CD4-positive, alpha-beta T cell treated with Interleukin-15 for 4 hours (primary cell): ENCODE measurements at regions not wholly inside any gene's neighbourhood (a gene's known extent, or its start where the extent isn't known, plus 50 kb on each side); places are given as distances from the start of the nearest gene placed in this dataset.
"Not testable (repeated sequence)": the region's sequence is repeated elsewhere in the genome, so short reads cannot be mapped to it uniquely, and the experiment has no call there.

Experiments
- DNase-seq: peaks from one replicate; pipeline ENCODE4 v3.0.0-alpha.2; 2020; ENCODE audit warnings: low spot score

- DNase-seq: no peak
Observed at GRCh38 chr2:239550357-239550756, 149.5 kb upstream of the HDAC4 start.

GRCh38 chr2:239549711-239550255, 149.0 kb upstream of the HDAC4 start:
- DNase-seq: no peak

DNA sequence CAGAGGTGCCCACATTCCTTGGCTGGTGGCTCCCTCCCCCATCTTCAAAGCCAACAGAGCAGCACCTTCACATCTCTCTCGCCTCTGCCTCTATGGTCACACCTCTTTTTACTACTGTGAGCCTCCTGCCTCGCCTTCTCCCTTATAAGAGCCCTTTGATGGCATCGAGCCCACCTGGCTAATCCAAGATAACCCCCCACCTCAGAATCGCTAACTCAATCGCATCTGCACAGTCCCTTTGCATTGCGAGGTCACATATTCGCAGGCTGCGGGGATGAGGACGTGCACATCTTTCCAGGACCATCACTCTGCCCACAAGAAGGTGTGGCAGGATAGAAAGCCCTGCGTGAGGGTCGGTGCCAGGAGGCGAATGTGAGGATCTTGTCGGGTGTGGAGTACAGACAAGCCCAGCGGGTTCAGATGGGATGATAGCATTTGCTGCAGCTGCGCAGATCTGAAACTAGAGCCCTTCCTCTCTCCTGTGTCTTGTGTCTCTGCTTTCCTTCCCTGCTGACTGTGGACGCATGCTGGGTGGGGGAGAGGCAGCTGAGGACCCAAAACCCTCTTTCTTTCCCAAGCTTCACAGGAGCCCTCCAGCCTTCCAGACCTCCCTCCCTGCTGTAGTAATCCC, 148.3 kb upstream of the HDAC4 start:
- DNase-seq: no peak

DNA sequence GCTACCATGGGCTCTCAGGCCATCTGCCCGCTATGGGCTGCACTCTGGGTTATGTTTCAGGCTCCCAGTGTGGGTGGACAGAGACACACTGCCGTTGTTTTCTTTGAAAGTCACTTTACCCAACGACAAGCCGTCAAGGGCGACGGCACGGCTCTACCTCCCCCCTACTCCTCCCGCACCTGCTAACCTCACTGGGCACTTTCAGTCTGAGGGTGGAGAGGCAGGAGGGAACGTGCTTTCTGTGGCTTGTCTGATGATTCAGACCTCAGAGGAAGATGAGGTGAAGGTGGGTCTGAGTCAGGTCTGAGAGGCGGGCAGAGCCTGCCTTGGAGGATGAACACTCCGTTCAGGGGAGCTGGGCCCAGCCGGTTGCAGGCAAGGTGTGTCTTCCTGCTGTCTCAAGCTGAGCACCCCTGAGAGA, 147.6 kb upstream of the HDAC4 start:
- DNase-seq: peak; percentile 54

DNA sequence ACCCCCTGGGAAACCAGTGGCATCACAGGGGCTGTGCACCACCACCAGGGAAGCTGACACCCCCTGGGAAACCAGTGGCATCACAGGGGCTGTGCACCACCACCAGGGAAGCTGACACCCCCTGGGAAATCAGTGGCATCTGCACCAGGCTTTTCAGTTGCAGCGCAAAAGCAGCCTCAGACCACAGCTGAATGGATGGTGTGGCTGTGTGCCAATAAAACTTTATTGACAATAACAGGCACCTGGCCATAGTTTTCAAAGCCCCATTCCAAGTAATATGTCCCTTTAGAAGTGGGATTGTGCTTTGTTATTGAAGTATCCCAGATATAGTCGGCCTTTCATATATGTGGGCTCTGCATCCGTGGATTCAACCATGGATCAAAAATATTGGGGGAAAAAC, 146.3 kb upstream of the HDAC4 start:
- not testable (repeated sequence) for DNase-seq

DNA sequence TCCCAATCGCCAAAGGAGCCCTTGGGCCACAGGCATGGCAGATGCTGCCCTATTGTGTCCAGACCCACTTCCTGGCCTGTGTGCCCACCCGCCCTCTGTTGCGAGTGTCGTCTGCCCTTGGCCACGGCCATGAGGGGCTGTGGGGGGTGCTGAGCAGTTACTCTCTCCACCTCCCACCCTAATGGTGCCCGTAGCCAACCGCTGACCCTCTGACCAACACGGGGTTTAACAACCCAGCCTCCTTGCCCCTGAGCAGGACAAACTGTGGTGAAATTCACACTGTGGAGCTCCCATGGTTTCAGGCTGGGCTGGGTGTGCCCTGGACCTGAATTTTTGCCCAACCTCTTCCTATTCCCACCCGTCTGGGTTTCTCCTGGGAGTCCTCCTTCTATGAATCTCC, 145.7 kb upstream of the HDAC4 start:
- DNase-seq: no peak

DNA sequence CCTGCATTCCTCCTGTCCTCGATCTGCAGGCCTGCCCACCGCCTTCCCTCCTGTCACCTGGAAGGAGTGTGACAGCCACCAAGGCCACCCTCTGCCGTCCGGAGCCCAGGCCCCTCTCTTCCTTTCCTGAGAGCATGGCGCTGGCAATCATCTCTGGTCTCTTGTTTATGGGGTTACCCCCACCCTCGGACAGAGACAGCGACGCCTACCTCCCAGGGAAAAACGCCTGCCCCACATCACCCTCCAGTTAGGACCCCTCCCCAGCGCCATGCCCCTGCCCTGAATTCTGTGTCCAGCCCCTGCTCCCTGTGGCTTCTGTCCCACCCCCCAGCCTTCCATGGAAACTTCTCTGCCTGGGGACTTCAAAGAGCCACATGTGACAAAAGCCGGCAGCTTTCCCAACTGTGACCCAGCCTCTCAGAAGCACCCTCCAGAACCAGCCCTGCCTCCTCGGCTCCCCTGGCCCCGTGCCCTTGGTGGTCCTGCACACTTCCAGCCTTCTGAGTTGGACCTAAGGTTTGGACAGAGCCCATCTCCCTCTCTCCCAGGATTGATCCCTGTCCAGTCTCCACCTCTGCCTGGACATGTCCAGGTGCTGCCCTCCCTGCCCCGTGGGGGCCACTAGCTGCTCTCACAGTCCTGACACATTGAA, 145.0 kb upstream of the HDAC4 start:
- DNase-seq: no peak

- DNase-seq: peak; percentile 31
Observed at GRCh38 chr2:239544918-239545465, 144.2 kb upstream of the HDAC4 start.

GRCh38 chr2:239544143-239544917, 143.5 kb upstream of the HDAC4 start:
- no peak for DNase-seq

GRCh38 chr2:239543702-239544101, 142.9 kb upstream of the HDAC4 start:
- DNase-seq: no peak

DNA sequence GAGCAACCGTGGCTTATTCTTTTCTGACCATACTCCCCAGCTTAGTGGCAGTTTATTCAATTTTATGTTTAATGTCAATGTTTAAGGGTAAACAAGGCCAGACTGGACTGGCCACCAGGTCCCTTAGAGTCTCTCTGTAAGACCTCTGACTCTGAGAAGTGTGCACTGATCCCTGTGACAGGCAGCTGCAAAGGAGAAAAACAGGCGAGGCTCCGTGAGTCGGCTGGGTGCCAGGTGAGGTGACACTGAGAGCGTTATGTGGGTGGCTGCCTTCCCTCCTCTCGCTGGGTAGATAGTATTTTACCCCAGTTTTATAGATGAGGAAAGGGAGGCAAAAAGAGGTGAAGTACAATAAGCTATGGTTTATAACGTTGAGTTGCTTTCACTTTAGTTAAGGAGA, 139.4 kb upstream of the HDAC4 start:
- no peak for DNase-seq

- DNase-seq: no peak
Observed at GRCh38 chr2:239539776-239540100, 138.9 kb upstream of the HDAC4 start.

- no peak for DNase-seq
Observed at GRCh38 chr2:239539083-239539775, 138.4 kb upstream of the HDAC4 start.

DNA sequence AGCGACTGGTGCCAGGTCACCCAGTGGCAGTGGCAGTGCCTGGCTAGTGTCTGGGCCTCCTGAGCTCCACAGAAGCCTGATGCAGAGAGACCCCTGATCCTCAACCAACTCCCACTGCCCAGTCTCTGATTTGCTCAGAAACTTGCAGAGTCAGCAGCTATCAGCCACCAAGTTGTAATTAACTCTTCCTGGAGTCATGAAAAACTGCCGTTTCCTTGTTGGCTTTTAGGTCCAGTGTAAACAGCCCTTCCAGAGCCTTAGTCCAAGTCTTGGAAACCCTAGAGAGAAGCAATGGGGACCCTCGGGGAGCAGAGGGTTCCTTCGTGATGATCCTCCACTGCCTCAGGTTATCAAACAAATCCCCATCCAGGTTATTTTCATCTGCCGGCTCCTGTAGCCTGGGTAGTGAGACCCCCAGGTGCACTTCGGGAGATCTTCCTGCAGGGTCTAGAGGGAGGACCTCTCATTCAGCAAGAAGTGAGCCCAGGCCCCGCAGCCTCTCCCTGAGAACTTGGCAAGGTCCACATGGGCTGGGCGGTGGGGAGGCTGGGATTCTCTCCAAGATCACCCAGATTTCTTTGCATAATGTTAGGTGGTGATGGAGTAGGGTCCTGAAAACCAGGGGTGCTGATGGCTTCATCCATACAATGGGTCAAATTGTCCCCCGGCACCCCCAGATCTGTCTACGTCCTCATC, 137.7 kb upstream of the HDAC4 start:
- DNase-seq: no peak

DNA sequence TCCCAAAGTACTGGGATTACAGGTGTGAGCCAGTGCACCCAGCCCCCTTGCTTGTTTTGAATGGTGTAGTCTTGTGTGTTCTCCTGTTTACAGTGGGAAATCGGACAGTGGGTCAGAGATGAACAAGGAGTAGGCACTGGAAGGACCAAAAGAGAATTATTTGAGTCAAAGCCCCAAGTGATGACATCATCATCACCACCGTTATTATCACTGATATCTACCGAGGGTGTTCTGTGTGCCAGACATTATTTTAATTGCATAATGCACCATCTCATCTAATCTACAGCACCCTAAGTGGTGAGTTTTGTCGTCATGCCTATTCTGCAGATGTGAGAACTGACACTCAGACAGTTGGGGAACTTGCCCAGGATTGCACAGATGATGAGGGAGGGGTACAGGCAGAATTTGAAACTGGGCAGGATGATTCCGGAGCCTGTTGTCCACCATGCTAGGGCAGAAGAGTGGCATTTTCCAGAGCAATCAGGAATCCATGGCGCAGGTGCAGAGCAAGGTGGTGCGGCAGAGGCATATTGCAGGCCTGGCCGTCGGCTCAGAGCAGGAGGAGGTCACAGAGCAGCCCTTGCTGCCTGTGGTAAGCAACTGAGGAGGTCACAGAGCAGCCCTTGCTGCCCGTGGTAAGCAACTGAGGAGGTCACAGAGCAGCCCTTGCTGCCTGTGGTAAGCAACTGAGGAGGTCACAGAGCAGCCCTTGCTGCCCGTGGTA, 137.0 kb upstream of the HDAC4 start:
- no peak for DNase-seq

- DNase-seq: no peak
Observed at GRCh38 chr2:239536186-239536585, 135.4 kb upstream of the HDAC4 start.

DNA sequence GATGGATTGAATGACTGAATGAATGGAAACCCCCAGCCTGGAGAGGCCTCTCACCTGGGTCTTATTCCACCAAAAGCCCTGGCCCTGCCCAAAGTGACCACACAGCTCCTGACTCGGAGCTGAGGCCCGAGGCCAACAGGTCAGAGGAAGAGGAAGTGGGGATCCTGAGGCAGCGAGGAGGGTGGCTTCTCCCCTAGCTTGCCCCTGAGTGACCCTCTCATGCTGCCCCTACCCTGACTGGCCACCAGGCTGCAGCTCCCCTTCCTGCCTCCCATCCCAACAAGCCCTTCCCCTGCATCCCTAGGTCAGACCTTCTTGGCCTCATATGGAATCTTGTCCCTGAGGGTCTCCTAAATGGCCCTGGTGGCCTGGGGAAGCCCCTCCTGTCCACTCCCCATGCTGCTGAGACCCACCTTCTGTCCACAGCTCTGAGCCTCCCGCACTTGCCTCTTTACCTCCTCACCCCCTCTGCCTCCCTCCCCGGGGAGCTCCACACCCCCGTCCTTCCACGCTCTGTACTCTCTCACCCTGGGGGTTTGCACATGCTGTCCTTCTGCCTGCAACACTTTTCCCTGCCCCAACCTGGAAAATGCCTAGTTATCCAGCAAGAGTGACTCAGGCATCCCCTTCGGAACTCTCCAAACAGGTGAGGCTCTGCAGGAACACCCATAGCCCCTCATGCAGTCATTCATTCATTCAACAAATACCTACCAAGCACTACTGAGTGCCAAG, 134.8 kb upstream of the HDAC4 start:
- no peak for DNase-seq

DNA sequence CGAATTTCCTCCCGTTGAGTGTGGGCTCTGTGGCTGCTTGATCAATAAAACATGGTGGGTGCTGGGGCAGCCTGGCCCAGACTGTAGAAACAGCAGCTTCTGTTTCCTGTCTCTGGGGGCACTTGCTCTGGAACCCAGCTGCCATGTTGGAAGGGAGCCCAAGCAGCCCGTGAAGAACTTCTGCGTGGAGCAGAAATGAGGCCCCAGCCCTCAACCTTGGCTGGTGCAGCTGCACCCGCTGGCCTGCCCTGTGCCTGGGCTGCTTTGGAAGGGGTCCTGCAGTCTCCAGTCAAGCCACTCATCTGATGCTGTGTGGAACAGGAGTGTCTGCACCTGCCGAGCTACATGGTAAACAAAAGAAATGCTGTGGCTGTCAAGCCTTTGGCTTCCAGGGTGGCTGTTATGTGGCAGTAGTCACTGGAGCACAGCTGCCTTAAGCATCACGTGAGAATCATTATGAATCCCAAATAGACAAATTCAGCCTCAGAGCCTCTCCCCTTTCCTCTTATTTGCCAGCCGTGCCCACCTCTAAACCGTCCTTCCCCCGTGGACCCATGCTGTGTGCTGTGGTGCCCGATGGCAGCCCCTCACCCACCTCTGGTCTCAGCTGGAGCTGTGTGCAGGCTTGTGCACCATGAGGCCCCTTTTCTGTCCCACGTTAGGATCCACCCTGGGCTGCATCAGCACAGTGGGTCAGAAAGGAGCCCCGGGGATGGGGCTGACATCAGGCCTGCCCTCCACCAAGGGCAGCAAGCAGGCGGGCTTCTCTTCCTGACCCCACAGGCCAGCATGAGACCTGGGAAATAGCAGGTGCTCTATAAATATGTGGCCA, 134.0 kb upstream of the HDAC4 start:
- no peak for DNase-seq

GRCh38 chr2:239533569-239534316, 132.9 kb upstream of the HDAC4 start:
- no peak for DNase-seq
